Spleen (tissue), 7 donors: ENCODE measurements at regions not wholly inside any gene's neighbourhood (a gene's known extent, or its start where the extent isn't known, plus 50 kb on each side); places are given as distances from the start of the nearest gene placed in this dataset.

ENCODE experiments used
- POLR2A ChIP-seq, 3 donors: fragments of 450-650 bp; IDR thresholded peaks; one replicate each; pipeline ENCODE4 v1.5.1; 2017; ENCODE audit warnings: antibody characterized with exemption in 3 of 3, mild to moderate bottlenecking in 1 of 3
- POLR2AphosphoS5 ChIP-seq, 3 donors: sonication (generic); formaldehyde crosslinking; IDR thresholded peaks; one replicate each; pipeline ENCODE4 v1.5.1; 2017; ENCODE audit warnings: antibody characterized with exemption in 3 of 3
- TF ChIP-seq, protein P1 (sequence below), 11 experiments: fragments of 200-600 bp in 7 of 11; fragments of 450-650 bp in 4 of 11; sonication (generic) in 4 of 11; IDR thresholded peaks in 8 of 11; conservative IDR thresholded peaks in 3 of 11; 1 replicate in 7 of 11; 2 replicates in 4 of 11; pipeline versions ENCODE4 v1.4.0 to v1.8.0; 2016 to 2021; ENCODE audit warnings: antibody characterized with exemption in 11 of 11, inconsistent platforms in 4 of 11, mild to moderate bottlenecking in 1 of 11
- donor health status: DM: no; HTN: no; CAD: no; lungs with moderate emphysema.
- donor health status: DM: no; HTN: no; CAD: no.
- donor health status: DM: no; HTN: no; CAD: no.

DNA sequence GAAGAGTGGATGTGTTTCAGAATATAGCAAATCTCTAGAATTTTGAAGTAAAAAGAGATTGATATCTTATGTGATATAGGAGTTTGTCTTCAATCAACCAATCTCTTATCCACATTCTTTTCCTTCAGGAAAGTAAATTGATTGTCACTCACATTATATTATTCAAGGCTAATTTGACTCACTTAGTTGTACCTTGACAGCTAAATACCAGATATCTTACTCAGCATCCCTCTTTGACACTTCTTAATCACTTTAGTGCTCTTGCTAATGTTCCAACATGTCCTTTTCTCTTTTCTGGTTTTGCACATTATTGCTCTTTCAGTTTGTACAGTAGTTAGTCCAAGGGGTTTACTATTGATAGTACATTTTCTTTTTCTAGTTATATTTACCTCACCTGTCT, 286.9 kb upstream of the PTCHD4 start:
- TF ChIP-seq, protein P1, sequence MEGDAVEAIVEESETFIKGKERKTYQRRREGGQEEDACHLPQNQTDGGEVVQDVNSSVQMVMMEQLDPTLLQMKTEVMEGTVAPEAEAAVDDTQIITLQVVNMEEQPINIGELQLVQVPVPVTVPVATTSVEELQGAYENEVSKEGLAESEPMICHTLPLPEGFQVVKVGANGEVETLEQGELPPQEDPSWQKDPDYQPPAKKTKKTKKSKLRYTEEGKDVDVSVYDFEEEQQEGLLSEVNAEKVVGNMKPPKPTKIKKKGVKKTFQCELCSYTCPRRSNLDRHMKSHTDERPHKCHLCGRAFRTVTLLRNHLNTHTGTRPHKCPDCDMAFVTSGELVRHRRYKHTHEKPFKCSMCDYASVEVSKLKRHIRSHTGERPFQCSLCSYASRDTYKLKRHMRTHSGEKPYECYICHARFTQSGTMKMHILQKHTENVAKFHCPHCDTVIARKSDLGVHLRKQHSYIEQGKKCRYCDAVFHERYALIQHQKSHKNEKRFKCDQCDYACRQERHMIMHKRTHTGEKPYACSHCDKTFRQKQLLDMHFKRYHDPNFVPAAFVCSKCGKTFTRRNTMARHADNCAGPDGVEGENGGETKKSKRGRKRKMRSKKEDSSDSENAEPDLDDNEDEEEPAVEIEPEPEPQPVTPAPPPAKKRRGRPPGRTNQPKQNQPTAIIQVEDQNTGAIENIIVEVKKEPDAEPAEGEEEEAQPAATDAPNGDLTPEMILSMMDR (IDR thresholded peaks at IDR 0.05 in 8 of 11, conservative IDR thresholded peaks at IDR 0.05 in 3 of 11): no peak
- TF ChIP-seq POLR2AphosphoS5 (IDR thresholded peaks at IDR 0.05) (no peak), POLR2A (IDR thresholded peaks at IDR 0.05) (no peak)
